GM18520 (cell line): ENCODE measurements at regions not wholly inside any gene's neighbourhood (a gene's known extent, or its start where the extent isn't known, plus 50 kb on each side); places are given as distances from the start of the nearest gene placed in this dataset.
"Not testable (repeated sequence)": the region's sequence is repeated elsewhere in the genome, so short reads cannot be mapped to it uniquely, and the experiment has no call there.

Source experiments
- ATAC-seq: cut with Tn5 transposase; IDR thresholded peaks from one replicate; pipeline ENCODE4 v1.9.1; 2021; ENCODE audit not compliant: unreplicated experiment

DNA sequence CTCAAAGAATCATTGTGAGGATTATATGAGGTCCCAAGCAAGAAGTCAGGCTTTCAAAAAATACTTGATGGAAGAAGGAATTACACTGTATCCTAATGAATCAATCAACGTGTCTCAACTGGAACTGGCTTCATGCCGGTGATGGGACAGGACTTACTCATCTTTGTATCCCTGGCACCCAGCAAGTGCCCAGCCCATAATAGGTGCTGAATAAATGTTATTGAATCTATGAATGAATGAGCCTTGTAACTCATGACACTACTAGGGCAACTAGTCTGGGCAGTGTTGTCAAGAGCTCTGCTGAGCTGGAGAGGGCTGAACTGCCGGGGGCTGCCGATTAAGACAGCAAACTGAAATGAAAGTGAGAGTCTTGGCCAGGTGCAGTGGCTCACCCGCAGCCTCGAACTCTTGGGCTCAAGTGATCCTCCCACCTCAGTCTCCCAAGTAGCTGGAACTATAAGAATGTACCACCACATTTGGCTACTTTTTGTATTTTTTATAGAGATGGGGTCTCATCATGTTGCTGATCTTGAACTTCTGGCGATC, 87.2 kb upstream of the KIF5B start:
- ATAC-seq: no peak

DNA sequence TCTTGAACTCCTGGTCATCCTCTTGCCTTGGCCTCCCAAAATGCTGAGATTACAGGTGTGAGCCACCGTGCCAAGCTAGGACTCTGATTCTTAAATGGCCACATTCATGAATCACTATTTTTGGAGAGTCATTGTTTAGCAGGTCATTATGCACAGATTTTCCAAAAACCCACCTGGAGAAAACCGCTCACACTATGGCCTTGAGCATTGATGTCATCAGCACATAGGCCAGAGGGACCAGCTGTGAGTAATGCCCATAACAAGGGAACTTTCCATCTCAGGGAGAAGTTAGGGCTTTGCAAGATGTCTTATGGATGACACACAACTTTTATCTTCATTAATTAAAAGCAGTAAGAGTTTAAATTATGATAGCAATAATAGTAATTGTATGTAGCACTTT, 86.4 kb upstream of the KIF5B start:
- ATAC-seq: no peak

GRCh38 chr10:32141018-32141807, 85.0 kb upstream of the KIF5B start:
- ATAC-seq: no peak

GRCh38 chr10:32140403-32140802, 84.2 kb upstream of the KIF5B start:
- no peak for ATAC-seq

DNA sequence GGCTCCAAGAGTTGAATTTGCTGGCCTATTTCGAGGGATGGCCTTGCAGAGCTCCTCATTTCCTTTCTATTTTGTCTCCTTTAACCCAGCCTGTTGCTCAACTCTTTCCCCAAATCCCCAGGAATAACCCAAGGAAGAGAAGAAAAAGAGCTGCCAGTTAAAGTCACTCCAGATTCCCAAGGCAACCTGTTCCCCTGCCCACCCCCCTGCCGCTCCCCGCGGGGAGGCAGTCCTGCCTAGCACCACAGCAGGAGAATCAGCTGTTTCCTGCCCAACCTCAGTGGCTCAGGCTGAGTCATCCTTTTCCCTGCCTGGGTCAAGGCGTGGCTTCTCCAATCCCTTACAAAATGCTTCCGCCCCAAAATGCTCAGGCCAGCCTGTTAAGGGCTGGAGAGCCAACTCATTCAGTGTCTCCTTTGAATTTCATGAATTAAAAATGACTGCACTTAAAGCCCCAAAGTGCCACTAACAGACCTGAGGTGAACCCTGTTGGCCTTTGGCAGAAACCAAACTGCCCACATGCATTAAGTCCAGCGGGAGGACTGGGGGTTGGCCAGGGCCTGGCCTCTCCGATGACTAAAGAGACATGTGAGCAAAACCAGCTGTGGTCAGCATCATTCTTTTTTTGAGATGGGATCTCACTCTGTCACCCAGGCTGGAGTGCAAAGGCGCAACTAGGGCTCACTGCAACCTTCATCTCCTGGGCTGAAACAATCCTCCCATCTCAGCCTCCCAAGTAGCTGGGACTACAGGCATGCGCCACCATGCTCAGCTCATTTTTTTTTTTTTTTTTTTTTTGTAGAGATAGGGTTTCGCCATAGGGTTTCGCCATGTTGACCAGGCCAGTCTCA, 83.2 kb upstream of the KIF5B start:
- no peak for ATAC-seq

DNA sequence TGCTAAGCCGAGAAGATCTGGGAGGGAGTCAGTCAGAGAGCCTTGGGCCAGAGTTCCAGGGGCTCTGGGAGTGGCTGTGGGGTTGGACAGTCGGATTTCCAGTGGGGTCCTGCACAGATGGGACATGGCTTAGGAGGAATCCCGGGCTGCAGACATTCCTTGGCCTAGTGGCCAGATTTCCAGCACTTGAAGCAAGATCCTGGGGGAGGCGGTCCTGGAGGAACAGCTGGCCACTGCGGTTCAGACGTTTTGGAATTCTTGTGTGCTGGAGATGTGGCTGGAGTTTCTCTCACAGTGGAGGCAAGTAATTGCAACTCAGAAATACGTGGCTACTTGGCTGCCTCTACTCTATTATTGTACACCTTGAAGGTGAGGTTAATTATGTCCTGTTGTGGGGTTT, 80.7 kb upstream of the KIF5B start:
- not testable (repeated sequence) for ATAC-seq

GRCh38 chr10:32135796-32136195, 79.6 kb upstream of the KIF5B start:
- ATAC-seq: not testable (repeated sequence)

- ATAC-seq: no peak
Observed at GRCh38 chr10:32132357-32132946, 76.2 kb upstream of the KIF5B start.

DNA sequence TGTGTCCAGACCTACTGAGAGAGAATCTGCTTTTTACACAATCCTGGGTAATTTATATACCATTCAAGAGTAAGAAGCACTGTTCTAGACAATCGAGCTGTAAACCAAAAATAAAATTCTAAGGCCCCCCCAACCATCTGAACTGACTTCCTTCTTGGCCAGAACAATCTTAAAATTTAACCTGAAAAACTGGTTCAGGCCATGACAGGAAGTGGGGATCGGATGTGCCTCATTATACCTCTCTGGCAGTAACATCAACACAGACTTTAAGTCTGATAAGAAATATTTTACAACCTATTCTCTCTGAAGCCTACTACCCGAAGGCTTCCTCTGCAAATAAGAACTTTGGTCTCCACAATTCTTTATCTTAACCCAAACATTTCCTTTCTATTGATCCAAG, 75.2 kb upstream of the KIF5B start:
- ATAC-seq: no peak

- ATAC-seq: no peak
Observed at GRCh38 chr10:32130788-32131187, 74.6 kb upstream of the KIF5B start.

GRCh38 chr10:32125023-32125422, 68.8 kb upstream of the KIF5B start:
- ATAC-seq: no peak

- no peak for ATAC-seq
Observed at GRCh38 chr10:32123021-32123420, 66.8 kb upstream of the KIF5B start.

- ATAC-seq: no peak
Observed at GRCh38 chr10:32121648-32122047, 65.4 kb upstream of the KIF5B start.

- no peak for ATAC-seq
Observed at GRCh38 chr10:32120147-32120546, 63.9 kb upstream of the KIF5B start.

- no peak for ATAC-seq
Observed at GRCh38 chr10:32114508-32114907, 58.3 kb upstream of the KIF5B start.

DNA sequence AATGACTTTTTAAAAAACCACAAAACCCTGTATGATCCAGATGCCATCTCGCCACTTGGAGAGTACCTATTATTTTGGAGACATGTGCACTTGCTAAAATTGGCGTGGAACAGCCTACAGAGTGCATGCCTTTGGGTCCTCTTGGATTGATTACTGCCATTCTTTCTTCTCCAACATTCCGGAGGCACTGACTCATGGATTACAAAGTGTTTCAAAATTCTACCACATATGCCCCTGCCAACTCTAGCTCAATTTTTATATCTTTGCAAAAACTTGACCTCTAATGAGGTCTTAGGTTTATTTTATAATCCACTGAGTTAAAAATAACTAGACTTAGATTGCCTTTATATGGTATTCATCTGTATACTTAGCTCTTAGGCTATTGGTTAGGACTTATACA, 55.8 kb upstream of the KIF5B start:
- no peak for ATAC-seq

DNA sequence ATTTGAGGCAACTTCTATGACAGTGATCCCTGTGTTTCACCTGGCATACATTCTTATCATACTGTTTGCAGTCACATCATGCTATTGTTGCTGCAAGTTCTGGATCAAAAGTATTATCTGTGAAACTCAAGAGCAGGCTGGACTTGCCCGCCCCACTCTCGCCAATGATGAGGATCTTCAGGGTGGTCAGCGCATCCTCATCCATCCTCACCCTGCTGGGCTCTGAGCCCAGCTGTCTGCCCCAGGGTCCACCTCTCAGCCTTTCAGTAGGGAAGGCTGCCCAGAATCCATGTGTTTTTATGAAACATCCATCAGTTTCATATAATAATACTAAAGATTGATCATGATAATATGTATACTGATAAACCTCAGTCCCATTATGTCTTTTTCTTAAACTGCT, 55.4 kb upstream of the KIF5B start:
- no peak for ATAC-seq

GRCh38 chr10:32110790-32111189, 54.6 kb upstream of the KIF5B start:
- no peak for ATAC-seq

- ATAC-seq: no peak
Observed at GRCh38 chr10:32109603-32110002, 53.4 kb upstream of the KIF5B start.
